ENCODE measurements at regions not wholly inside any gene's neighbourhood (a gene's known extent, or its start where the extent isn't known, plus 50 kb on each side); places are given as distances from the start of the nearest gene placed in this dataset.
"Not testable (repeated sequence)": the region's sequence is repeated elsewhere in the genome, so short reads cannot be mapped to it uniquely, and the experiment has no call there.

GRCh38 chr3:89702404-89702803 lies 595.0 kb downstream of the EPHA3 start:
- TF ChIP-seq CTCF (IDR thresholded peaks at IDR 0.05; ENCODE audit: low read depth, low read length) = no peak
- no peak overlapping the region for H3K4me3 ChIP-seq (ENCODE audit: low read depth, low read length)
- in situ Hi-C loops (cut with HindIII; ENCODE audit: low sequenced_read_pairs) = no loop called here
- no peak for DNase-seq (ENCODE audit: low read depth, low spot score)

GRCh38 chr3:89713196-89713595 lies 605.8 kb downstream of the EPHA3 start:
- TF ChIP-seq CTCF (IDR thresholded peaks at IDR 0.05; ENCODE audit: low read depth, low read length) = no peak
- H3K4me3 ChIP-seq (ENCODE audit: low read depth, low read length) = no peak overlapping the region
- in situ Hi-C loops (cut with HindIII; ENCODE audit: low sequenced_read_pairs) = no loop called here
- DNase-seq (ENCODE audit: low read depth, low spot score) = no peak

- TF ChIP-seq CTCF (IDR thresholded peaks at IDR 0.05; ENCODE audit: low read depth, low read length) = no peak
- no peak for DNase-seq (ENCODE audit: low read depth, low spot score)
- no peak overlapping the region for H3K4me3 ChIP-seq (ENCODE audit: low read depth, low read length)
- in situ Hi-C loops (cut with HindIII; ENCODE audit: low sequenced_read_pairs) = no loop called here
These were observed 606.8 kb downstream of the EPHA3 start for GRCh38 chr3:89714237-89714636.

GRCh38 chr3:89740080-89740880 lies 632.9 kb downstream of the EPHA3 start:
- in situ Hi-C loops (cut with HindIII; ENCODE audit: low sequenced_read_pairs) = no loop called here
- DNase-seq (ENCODE audit: low read depth, low spot score) = no peak
- TF ChIP-seq CTCF (IDR thresholded peaks at IDR 0.05; ENCODE audit: low read depth, low read length) = no peak
- H3K4me3 ChIP-seq (ENCODE audit: low read depth, low read length) = no peak overlapping the region

GRCh38 chr3:89740881-89741177 lies 633.4 kb downstream of the EPHA3 start:
- in situ Hi-C loops (cut with HindIII; ENCODE audit: low sequenced_read_pairs) = no loop called here
- no peak overlapping the region for H3K4me3 ChIP-seq (ENCODE audit: low read depth, low read length)
- DNase-seq (ENCODE audit: low read depth, low spot score) = no peak
- TF ChIP-seq CTCF (IDR thresholded peaks at IDR 0.05; ENCODE audit: low read depth, low read length) = no peak

GRCh38 chr3:89742546-89742945 lies 635.1 kb downstream of the EPHA3 start:
- TF ChIP-seq CTCF (IDR thresholded peaks at IDR 0.05; ENCODE audit: low read depth, low read length) = no peak
- no peak overlapping the region for H3K4me3 ChIP-seq (ENCODE audit: low read depth, low read length)
- DNase-seq (ENCODE audit: low read depth, low spot score) = no peak
- in situ Hi-C loops (cut with HindIII; ENCODE audit: low sequenced_read_pairs) = no loop called here

- DNase-seq (ENCODE audit: low read depth, low spot score); in situ Hi-C loops (cut with HindIII; ENCODE audit: low sequenced_read_pairs); H3K4me3 ChIP-seq (ENCODE audit: low read depth, low read length): not testable (repeated sequence)
These were observed 640.3 kb downstream of the EPHA3 start for GRCh38 chr3:89747541-89748278.

Data from astrocyte of the spinal cord (primary cell).